ENCODE measurements at regions not wholly inside any gene's neighbourhood (a gene's known extent, or its start where the extent isn't known, plus 50 kb on each side); places are given as distances from the start of the nearest gene placed in this dataset.

DNA sequence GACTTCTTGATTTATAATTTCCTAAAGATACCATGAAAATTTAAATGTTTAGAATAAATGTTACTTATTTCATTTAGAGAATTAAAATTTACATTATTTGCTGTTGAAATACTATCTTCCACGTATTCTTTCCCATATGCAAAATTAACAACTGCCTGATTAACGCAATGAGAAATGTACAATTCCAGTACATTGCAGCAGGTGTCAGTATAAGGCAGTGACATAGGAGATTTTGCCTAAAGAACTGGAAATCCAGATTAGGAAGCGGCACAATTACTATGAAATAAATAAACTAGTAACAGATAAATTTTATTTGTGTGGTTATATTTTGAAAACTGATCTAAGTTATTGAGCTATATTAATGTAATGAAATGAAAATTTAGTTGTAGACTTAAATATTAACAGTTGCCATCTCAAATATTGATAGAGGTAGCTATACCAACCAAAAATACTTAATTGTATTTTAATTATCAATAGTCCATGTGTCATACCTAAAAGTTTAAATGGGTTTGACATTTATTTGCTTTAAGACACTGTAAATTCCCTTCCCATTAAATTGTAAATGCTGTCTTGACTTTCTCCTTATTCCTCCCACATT lies 300.2 kb downstream of the UTRN start:
- BruUV-seq (replicated peaks): no TSS peak
- intact Hi-C loops (cut with micrococcal nuclease; ENCODE audit: unreplicated experiment): loop anchor here (1.0 to 10.0 kb wide), 5 partner anchors 346 to 1119 kb away; no protein-coding TSS in a partner anchor
- peak; percentile 79 for DNase-seq (ENCODE audit: low spot score)
- ChIA-PET POLR2A (ENCODE audit: low non-redundant PET) (no interaction called here), CTCF (interaction anchor here (0.7 to 0.9 kb wide), 2 partner anchors 688 to 1048 kb away, joined by 3 read pairs; no protein-coding TSS in a partner anchor)
- TF ChIP-seq, protein P1, sequence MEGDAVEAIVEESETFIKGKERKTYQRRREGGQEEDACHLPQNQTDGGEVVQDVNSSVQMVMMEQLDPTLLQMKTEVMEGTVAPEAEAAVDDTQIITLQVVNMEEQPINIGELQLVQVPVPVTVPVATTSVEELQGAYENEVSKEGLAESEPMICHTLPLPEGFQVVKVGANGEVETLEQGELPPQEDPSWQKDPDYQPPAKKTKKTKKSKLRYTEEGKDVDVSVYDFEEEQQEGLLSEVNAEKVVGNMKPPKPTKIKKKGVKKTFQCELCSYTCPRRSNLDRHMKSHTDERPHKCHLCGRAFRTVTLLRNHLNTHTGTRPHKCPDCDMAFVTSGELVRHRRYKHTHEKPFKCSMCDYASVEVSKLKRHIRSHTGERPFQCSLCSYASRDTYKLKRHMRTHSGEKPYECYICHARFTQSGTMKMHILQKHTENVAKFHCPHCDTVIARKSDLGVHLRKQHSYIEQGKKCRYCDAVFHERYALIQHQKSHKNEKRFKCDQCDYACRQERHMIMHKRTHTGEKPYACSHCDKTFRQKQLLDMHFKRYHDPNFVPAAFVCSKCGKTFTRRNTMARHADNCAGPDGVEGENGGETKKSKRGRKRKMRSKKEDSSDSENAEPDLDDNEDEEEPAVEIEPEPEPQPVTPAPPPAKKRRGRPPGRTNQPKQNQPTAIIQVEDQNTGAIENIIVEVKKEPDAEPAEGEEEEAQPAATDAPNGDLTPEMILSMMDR (conservative IDR thresholded peaks at IDR 0.05; ENCODE audit: low read depth, low read length): peak; percentile 85
- no peak for TF ChIP-seq EZH2 (IDR thresholded peaks at IDR 0.05; ENCODE audit: borderline replicate concordance, low read depth, low read length, poor library complexity, severe bottlenecking)
- Histone ChIP-seq H3K27me3 (replicated peaks; ENCODE audit: insufficient read depth, low read depth, low read length, poor library complexity) (no peaks in the 10 kb centered on the region), H3K27ac (ENCODE audit: low read depth, low read length, poor library complexity, severe bottlenecking) (peak overlapping the region; percentile 60), H3K9me3 (ENCODE audit: low read depth, low read length, poor library complexity, severe bottlenecking) (no peaks in the 10 kb centered on the region), H3K4me3 (ENCODE audit: low read depth, low read length, poor library complexity, severe bottlenecking) (peak overlapping the region; percentile 51), H3K36me3 (ENCODE audit: insufficient read depth, low read length, poor library complexity, severe bottlenecking) (no peaks in the 10 kb centered on the region), H3K4me1 (ENCODE audit: insufficient read depth, low read length, poor library complexity, severe bottlenecking) (peaks cover 44% of the 10 kb centered on the region)

DNA sequence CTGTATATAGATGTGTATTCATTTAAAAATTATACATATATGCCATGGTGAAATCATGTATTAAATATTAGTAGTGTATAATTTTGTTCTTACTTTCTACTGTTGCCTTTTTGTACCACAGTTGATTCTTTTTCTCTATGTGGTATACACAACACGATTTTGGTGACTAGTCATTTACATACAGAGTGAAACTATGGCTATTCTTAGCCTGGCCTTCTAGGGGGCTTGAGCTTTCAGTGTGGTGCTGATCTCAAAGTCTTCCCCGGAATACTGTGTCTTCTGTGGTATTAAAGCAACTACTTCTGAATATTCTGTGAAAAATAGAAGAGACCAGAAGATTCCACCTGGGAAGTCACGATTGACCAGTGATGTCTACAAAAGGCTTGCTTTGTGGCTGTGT lies 301.9 kb downstream of the UTRN start:
- TF ChIP-seq, protein P1 (conservative IDR thresholded peaks at IDR 0.05; ENCODE audit: low read depth, low read length): no peak
- no peak for TF ChIP-seq EZH2 (IDR thresholded peaks at IDR 0.05; ENCODE audit: borderline replicate concordance, low read depth, low read length, poor library complexity, severe bottlenecking)
- intact Hi-C loops (cut with micrococcal nuclease; ENCODE audit: unreplicated experiment): loop anchor here (1.0 to 10.0 kb wide), 3 partner anchors 366 to 627 kb away; no protein-coding TSS in a partner anchor
- CTCF ChIA-PET: no interaction called here

DNA sequence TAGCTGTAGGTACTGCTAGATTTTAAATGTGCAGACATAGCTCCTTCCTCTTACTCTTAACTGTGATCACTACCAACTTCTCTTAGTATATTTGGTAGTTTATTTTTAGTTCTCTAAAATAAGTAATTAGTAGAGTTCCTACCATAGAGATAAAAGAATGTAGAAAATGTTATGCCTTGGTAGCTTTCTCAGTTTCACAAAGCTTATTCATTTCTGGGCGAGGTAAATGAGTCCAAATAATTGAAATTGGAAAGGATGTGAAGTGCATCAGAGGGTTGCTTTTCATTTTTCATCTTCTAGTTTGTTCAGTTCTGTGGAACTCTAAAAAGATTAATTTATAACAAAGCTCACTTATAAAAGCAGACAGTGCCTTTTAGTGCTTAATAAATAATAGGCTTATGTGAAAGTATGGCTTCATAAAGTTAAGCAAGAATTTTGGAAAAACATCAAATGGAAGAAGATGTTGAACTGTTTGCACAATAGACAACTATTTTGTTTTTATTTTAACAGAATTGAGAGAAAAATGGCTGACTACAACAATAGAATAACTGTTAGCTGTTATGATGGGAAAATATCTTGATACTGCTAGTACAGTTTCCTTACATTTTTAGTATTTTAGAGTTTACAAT lies 303.7 kb downstream of the UTRN start:
- no peak for DNase-seq (ENCODE audit: low spot score)
- BruUV-seq (replicated peaks): no TSS peak
- Histone ChIP-seq H3K27ac (ENCODE audit: low read depth, low read length, poor library complexity, severe bottlenecking) (no peak overlapping the region), H3K4me1 (ENCODE audit: insufficient read depth, low read length, poor library complexity, severe bottlenecking) (peaks cover 35% of the 10 kb centered on the region), H3K4me3 (ENCODE audit: low read depth, low read length, poor library complexity, severe bottlenecking) (no peak overlapping the region), H3K36me3 (ENCODE audit: insufficient read depth, low read length, poor library complexity, severe bottlenecking) (peaks cover 13% of the 10 kb centered on the region), H3K27me3 (replicated peaks; ENCODE audit: insufficient read depth, low read depth, low read length, poor library complexity) (no peaks in the 10 kb centered on the region), H3K9me3 (ENCODE audit: low read depth, low read length, poor library complexity, severe bottlenecking) (no peaks in the 10 kb centered on the region)
- ChIA-PET CTCF (interaction anchor here (0.6 kb wide), 1 partner anchor 1045 kb away, joined by 5 read pairs; no protein-coding TSS in a partner anchor), POLR2A (ENCODE audit: low non-redundant PET) (no interaction called here)
- no peak for TF ChIP-seq EZH2 (IDR thresholded peaks at IDR 0.05; ENCODE audit: borderline replicate concordance, low read depth, low read length, poor library complexity, severe bottlenecking)
- TF ChIP-seq, protein P1 (conservative IDR thresholded peaks at IDR 0.05; ENCODE audit: low read depth, low read length): no peak
- intact Hi-C loops (cut with micrococcal nuclease; ENCODE audit: unreplicated experiment): loop anchor here (10.0 kb wide), 1 partner anchor 484 kb away; no protein-coding TSS in a partner anchor

More for the DNA sequence above, 301.9 kb downstream of the UTRN start:
- H3K36me3 ChIP-seq (ENCODE audit: insufficient read depth, low read length, poor library complexity, severe bottlenecking): no peaks in the 10 kb centered on the region
- no peaks in the 10 kb centered on the region for H3K9me3 ChIP-seq (ENCODE audit: low read depth, low read length, poor library complexity, severe bottlenecking)
- H3K27ac ChIP-seq (ENCODE audit: low read depth, low read length, poor library complexity, severe bottlenecking): peak overlapping the region; percentile 60
- BruUV-seq (replicated peaks): no TSS peak
- H3K27me3 ChIP-seq (replicated peaks; ENCODE audit: insufficient read depth, low read depth, low read length, poor library complexity): no peaks in the 10 kb centered on the region
- H3K4me1 ChIP-seq (ENCODE audit: insufficient read depth, low read length, poor library complexity, severe bottlenecking): peaks cover 44% of the 10 kb centered on the region
- POLR2A ChIA-PET (ENCODE audit: low non-redundant PET): no interaction called here
- peak overlapping the region; percentile 51 for H3K4me3 ChIP-seq (ENCODE audit: low read depth, low read length, poor library complexity, severe bottlenecking)
- DNase-seq (ENCODE audit: low spot score): peak; percentile 62
